Coronary artery (tissue), 2 donors: ENCODE measurements at regions not wholly inside any gene's neighbourhood (a gene's known extent, or its start where the extent isn't known, plus 50 kb on each side); places are given as distances from the start of the nearest gene placed in this dataset.
A peak's percentile ranks its signal among the peaks of the same experiment; 100 is the strongest.

ENCODE experiments used
- DNase-seq: peaks from one replicate; pipeline ENCODE4 v3.0.0-alpha.2; 2017; ENCODE audit warnings: low spot score
- H3K27ac ChIP-seq, 2 donors: fragments of 200-600 bp; sonication (generic); one replicate each; pipeline ENCODE4 v1.5.1; 2016 to 2019
- H3K4me3 ChIP-seq: fragments of 200-600 bp; sonication (generic); 2 replicates; pipeline ENCODE4 v1.5.1; 2016; ENCODE audit warnings: mild to moderate bottlenecking, moderate library complexity
- TF ChIP-seq, protein P1 (sequence below): fragments of 200-600 bp; sonication (generic); IDR thresholded peaks from one replicate; pipeline ENCODE4 v1.5.1; 2019; ENCODE audit warnings: antibody characterized with exemption

- H3K4me3 ChIP-seq = no peak overlapping the region
- no peak overlapping the region for H3K27ac ChIP-seq
- no peak for DNase-seq
- TF ChIP-seq, protein P1, sequence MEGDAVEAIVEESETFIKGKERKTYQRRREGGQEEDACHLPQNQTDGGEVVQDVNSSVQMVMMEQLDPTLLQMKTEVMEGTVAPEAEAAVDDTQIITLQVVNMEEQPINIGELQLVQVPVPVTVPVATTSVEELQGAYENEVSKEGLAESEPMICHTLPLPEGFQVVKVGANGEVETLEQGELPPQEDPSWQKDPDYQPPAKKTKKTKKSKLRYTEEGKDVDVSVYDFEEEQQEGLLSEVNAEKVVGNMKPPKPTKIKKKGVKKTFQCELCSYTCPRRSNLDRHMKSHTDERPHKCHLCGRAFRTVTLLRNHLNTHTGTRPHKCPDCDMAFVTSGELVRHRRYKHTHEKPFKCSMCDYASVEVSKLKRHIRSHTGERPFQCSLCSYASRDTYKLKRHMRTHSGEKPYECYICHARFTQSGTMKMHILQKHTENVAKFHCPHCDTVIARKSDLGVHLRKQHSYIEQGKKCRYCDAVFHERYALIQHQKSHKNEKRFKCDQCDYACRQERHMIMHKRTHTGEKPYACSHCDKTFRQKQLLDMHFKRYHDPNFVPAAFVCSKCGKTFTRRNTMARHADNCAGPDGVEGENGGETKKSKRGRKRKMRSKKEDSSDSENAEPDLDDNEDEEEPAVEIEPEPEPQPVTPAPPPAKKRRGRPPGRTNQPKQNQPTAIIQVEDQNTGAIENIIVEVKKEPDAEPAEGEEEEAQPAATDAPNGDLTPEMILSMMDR = no peak
These were observed 290.1 kb downstream of the FOXO1 start for GRCh38 chr13:40376296-40376849.

- Histone ChIP-seq H3K27ac (peak overlapping the region in 1 of 2 donors; percentile 27), H3K4me3 (no peak overlapping the region)
- TF ChIP-seq, protein P1 = no peak
- no peak for DNase-seq
These were observed 289.4 kb downstream of the FOXO1 start for GRCh38 chr13:40376867-40377535.

DNA sequence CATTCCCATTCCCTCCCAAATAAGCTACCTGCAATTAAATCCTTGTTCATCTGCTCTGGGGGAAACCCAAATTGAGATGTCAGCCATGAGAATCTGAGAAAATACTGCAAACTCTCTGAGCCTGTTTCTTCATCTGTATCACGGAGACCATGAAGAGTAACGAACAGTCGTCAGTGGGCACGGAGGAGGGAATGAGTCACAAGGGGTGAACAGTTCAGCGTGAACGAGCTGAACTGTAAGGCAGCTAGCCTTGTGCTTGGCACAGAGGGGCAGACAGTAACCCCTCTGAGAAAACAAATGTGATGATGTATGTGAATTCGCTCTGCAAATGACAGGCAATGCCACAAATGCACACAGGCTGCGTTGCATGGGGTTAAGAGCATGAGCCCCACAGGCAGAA lies 288.7 kb downstream of the FOXO1 start:
- TF ChIP-seq, protein P1 = no peak
- no peak overlapping the region for H3K27ac ChIP-seq
- H3K4me3 ChIP-seq = no peak overlapping the region
- no peak for DNase-seq

DNA sequence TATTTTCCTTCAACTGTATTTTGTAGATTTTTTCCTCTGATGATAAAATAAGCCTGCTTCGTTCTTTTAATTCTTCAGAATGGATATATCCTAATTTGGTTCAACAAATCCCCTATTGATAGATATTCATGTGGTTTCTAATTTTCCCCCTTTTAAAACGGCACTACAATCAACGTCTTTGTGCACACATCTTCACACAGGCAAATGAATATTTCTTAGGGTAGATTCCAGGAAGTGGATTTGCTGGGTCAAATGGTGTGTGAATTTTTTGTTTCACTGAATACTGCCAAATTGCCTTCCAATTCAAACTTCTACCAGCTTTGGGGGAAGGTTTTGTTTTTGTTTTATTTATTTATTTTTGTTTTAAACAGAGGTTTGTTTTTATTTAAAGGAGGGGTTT lies 287.2 kb downstream of the FOXO1 start:
- H3K27ac ChIP-seq = no peak overlapping the region
- H3K4me3 ChIP-seq = no peak overlapping the region
- no peak for DNase-seq
- TF ChIP-seq, protein P1 = no peak

- TF ChIP-seq, protein P1 = no peak
- Histone ChIP-seq H3K27ac (no peak overlapping the region), H3K4me3 (no peak overlapping the region)
- DNase-seq = no peak
These were observed 286.5 kb downstream of the FOXO1 start for GRCh38 chr13:40379794-40380578.

DNA sequence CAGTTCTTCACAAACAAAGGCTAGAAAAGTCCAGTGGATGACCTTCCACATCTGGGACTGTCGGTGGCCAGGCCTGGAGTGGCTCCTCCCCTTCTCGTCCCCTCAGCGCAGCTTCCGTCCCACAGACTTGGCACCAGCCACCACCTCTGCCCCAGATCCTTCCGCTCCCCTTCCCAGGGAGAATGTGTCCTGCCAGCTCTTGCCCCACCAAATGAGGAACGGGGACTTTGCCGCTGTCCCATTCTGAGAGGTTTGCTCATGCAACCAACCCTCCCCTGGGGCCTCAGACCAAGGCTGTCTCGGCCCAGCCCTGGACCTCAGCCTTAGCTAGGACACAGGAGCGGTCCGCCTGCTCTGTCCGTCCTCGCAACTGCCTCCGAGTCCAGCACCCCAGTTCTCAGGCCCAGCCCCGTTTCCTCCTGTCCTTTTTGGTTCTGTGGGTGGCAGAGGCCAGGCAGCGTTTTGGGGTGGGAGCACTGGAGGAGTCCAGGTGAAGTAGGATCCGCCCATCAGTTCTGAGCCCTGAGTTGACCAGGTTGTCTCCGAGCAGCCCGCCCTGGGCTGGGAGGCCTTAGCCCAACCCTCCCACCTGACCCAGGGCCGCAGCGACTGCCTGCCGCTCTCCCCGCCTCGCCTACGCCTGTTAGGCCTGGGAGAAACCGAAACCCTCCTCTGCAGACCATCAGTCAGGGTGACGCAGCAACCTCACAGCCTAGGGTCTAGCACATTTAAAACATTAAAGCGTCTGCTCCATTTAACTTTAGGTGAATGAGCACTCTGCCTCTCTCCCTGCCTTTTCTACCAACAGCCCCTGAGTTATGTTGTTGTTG lies 284.3 kb downstream of the FOXO1 start:
- no peak overlapping the region for H3K27ac ChIP-seq
- TF ChIP-seq, protein P1 = no peak
- H3K4me3 ChIP-seq = no peak overlapping the region
- no peak for DNase-seq
